ES-I3 (cell line): ENCODE measurements at regions not wholly inside any gene's neighbourhood (a gene's known extent, or its start where the extent isn't known, plus 50 kb on each side); places are given as distances from the start of the nearest gene placed in this dataset.
"Not testable (repeated sequence)": the region's sequence is repeated elsewhere in the genome, so short reads cannot be mapped to it uniquely, and the experiment has no call there.

ENCODE experiments used
- H3K36me3 ChIP-seq: 2 replicates; pipeline ENCODE4 v1.6.1; 2013; ENCODE audit warnings: mild to moderate bottlenecking, low read length, control low read depth, moderate library complexity; ENCODE audit not compliant: insufficient read depth
- H3K4me1 ChIP-seq: 2 replicates; pipeline ENCODE4 v1.6.1; 2013; ENCODE audit warnings: mild to moderate bottlenecking, control low read depth, low read length; ENCODE audit not compliant: insufficient read depth
- H3K9ac ChIP-seq: 2 replicates; pipeline ENCODE4 v1.6.1; 2013; ENCODE audit warnings: low read depth, mild to moderate bottlenecking, low read length, moderate library complexity
- H3K9me3 ChIP-seq: 2 replicates; pipeline ENCODE4 v1.6.1; 2013; ENCODE audit warnings: mild to moderate bottlenecking, low read length, moderate library complexity; ENCODE audit not compliant: control insufficient read depth, insufficient read depth

- H3K36me3 ChIP-seq, result no peaks in the 10 kb centered on the region
- H3K9me3 ChIP-seq, result no peaks in the 10 kb centered on the region
- peaks cover 12% of the 10 kb centered on the region; the same call in 1 of the 2 replicates for H3K4me1 ChIP-seq
- H3K9ac ChIP-seq, result no peak overlapping the region
Measured at GRCh38 chr6:113067612-113068275, 720.6 kb downstream of the RFPL4B start.

DNA sequence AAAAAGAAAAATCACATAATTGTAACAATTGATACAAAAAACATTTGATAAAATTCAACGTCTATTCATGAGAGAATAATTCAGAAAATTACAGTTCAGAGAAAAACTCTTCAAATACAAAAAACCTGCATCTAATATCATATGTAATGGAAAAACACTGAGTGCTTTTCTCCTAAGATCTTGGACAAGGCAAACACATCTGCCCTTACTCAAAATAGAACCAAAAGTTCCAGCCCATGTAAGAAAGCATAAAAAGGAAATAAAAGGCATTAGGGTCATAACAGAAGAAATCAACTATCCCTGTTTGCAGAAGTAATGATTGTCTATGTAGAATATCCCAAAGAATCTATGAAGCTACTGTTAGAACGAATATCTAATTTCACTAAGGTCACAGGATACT, 721.4 kb downstream of the RFPL4B start:
- no peak overlapping the region for H3K9ac ChIP-seq
- no peaks in the 10 kb centered on the region for H3K36me3 ChIP-seq
- H3K9me3 ChIP-seq, result no peaks in the 10 kb centered on the region
- peaks cover 12% of the 10 kb centered on the region; the same call in 1 of the 2 replicates for H3K4me1 ChIP-seq

- not testable (repeated sequence) for H3K36me3 ChIP-seq, H3K9ac ChIP-seq, H3K9me3 ChIP-seq, H3K4me1 ChIP-seq
Measured at GRCh38 chr6:113070681-113071080, 723.6 kb downstream of the RFPL4B start.

DNA sequence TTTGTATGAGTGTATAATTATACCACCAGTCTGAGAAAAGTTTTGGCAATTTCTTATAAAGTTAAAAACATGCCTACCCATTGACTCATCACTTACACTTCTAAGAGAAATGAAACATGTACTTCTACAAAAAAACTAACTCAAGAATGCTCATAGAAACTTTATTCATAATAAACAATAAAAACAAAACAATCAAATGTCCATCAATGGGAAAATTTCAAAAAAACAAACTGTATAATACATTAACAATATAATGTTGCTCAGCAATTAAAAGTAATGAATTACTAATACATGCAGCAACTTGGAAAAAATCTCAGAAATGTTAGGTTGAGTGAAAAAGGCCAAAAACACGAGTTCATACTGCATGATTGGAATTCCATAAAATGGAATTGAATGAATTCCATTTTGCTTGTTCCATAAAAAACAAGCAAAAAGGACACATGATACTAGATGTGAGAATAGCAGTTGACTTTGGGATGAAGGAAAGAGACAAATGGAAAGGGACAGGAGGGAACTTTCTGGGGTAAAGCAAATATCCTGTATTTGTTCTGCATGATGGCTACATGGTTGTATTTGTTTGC, 726.6 kb downstream of the RFPL4B start:
- H3K36me3 ChIP-seq, result no peaks in the 10 kb centered on the region
- no peak overlapping the region for H3K9ac ChIP-seq
- H3K9me3 ChIP-seq, result no peaks in the 10 kb centered on the region
- no peaks in the 10 kb centered on the region for H3K4me1 ChIP-seq

DNA sequence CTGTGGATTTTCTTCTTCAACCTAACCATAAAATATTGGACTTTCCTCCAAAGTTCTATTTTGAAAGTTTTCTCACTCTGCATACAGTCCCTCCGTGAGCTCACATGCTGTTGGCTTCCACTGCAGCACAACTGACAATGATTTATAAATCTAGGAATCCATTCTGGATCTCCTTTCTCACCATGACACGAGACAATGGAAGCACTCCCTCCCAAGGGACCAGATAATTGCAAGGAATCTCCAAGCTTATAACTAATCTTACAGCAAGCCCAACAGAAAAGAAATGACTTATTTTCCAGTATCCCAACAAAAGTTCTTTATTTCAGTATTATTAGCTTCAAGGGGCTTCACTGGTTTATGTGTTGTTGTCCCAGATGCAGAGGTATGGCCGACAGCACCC, 729.0 kb downstream of the RFPL4B start:
- H3K9me3 ChIP-seq, result no peaks in the 10 kb centered on the region

GRCh38 chr6:113076816-113077215, 729.7 kb downstream of the RFPL4B start:
- Histone ChIP-seq H3K9ac (no peak overlapping the region), H3K36me3 (no peaks in the 10 kb centered on the region), H3K4me1 (no peaks in the 10 kb centered on the region), H3K9me3 (no peaks in the 10 kb centered on the region)

More for the DNA sequence above, 729.0 kb downstream of the RFPL4B start:
- H3K4me1 ChIP-seq, result no peaks in the 10 kb centered on the region
- H3K9ac ChIP-seq, result no peak overlapping the region
- no peaks in the 10 kb centered on the region for H3K36me3 ChIP-seq

DNA sequence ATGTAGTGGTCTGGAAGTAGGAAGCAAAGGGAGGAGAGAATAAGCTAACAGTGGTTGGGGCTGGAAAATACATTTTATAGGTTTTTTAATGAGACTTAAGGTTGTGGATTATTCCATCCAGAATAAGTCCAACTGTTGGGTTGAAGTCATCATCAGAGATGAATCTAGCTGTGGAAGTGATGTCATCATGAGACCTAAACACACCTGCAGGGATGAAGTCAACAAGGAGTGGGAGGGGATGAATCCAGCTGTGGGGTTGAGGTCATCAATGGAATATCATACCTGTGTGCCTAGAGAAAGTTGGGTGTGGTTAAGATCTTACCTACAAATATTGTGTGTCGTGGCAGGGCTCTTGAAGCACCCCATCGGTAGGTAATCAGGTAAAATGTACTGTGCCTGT, 730.7 kb downstream of the RFPL4B start:
- Histone ChIP-seq H3K9ac (no peak overlapping the region), H3K9me3 (no peaks in the 10 kb centered on the region), H3K4me1 (no peaks in the 10 kb centered on the region), H3K36me3 (no peaks in the 10 kb centered on the region)

- Histone ChIP-seq H3K4me1 (no peaks in the 10 kb centered on the region), H3K9ac (no peak overlapping the region), H3K9me3 (no peaks in the 10 kb centered on the region), H3K36me3 (no peaks in the 10 kb centered on the region)
Measured at GRCh38 chr6:113078791-113079190, 731.7 kb downstream of the RFPL4B start.

DNA sequence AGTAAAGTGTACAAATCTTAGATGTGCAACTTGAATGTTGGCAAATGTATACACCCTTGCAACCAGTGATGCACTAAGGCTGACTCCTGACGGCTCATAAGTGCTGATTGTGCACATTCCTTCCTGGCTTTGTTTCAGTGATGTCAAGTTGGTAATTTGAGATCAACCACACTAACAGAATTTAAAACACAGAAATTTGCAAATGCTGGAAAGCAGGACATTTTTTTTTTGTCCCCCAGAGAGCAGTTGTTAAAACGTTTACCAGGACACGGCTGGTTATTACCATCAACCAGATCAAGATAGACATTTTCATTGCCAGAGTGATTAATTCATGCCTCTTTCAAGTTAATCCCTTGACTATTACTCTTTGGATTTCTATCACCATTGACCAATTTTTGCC, 735.6 kb downstream of the RFPL4B start:
- Histone ChIP-seq H3K36me3 (no peaks in the 10 kb centered on the region), H3K9me3 (no peaks in the 10 kb centered on the region), H3K4me1 (no peaks in the 10 kb centered on the region), H3K9ac (no peak overlapping the region)

GRCh38 chr6:113083947-113084346, 736.8 kb downstream of the RFPL4B start:
- Histone ChIP-seq H3K4me1 (no peaks in the 10 kb centered on the region), H3K9ac (no peak overlapping the region), H3K36me3 (no peaks in the 10 kb centered on the region), H3K9me3 (no peaks in the 10 kb centered on the region)

GRCh38 chr6:113089056-113089455, 741.9 kb downstream of the RFPL4B start:
- no peak overlapping the region for H3K9ac ChIP-seq
- no peaks in the 10 kb centered on the region for H3K4me1 ChIP-seq
- no peaks in the 10 kb centered on the region for H3K9me3 ChIP-seq
- no peaks in the 10 kb centered on the region for H3K36me3 ChIP-seq

DNA sequence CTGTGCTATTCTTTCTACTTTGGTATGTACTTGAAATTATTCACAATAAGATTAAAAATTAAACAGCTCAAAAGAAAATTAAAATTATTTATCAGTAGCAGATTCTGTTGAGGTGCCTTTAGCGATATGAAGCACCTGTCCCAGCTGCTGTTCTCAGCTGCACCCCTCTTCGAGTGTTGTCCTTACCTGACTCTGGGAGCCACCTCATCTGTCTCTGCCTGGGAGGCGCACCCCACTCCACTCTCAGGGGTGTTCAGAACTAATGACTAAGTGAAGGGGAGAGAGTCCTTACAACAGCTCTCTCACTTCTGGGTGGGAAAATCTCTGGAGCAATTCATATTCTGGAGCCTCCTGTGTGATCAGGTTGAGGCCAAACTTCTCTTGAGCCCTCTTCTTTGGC, 745.7 kb downstream of the RFPL4B start:
- Histone ChIP-seq H3K9ac (no peak overlapping the region), H3K36me3 (no peaks in the 10 kb centered on the region), H3K9me3 (no peaks in the 10 kb centered on the region), H3K4me1 (no peaks in the 10 kb centered on the region)

DNA sequence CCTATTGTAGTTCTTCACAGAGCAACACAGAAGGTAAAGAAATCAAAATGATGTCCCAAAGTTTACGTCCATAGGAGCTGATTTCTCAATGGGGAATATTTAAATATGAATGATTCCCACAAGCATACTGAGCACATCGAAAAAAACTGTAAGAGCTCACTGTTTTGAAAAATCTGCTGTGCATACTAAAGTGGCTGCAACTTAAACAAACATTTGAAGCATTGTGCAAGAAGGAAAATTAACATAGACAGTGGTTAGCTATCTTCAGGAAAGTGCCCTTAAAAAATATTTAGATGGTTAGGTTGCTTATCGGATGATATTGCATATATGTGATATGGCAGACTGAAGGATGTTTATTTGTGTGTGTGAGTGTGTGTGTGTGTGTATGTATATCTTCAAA, 747.6 kb downstream of the RFPL4B start:
- Histone ChIP-seq H3K4me1 (no peaks in the 10 kb centered on the region), H3K9ac (no peak overlapping the region), H3K36me3 (no peaks in the 10 kb centered on the region), H3K9me3 (no peaks in the 10 kb centered on the region)

GRCh38 chr6:113095841-113096240, 748.7 kb downstream of the RFPL4B start:
- Histone ChIP-seq H3K9me3 (no peaks in the 10 kb centered on the region), H3K9ac (no peak overlapping the region), H3K4me1 (no peaks in the 10 kb centered on the region), H3K36me3 (no peaks in the 10 kb centered on the region)

GRCh38 chr6:113102761-113103160, 754.4 kb upstream of the MARCKS start:
- Histone ChIP-seq H3K9ac (no peak overlapping the region), H3K4me1 (no peaks in the 10 kb centered on the region), H3K9me3 (no peaks in the 10 kb centered on the region), H3K36me3 (no peaks in the 10 kb centered on the region)
